ENCODE measurements at regions not wholly inside any gene's neighbourhood (a gene's known extent, or its start where the extent isn't known, plus 50 kb on each side); places are given as distances from the start of the nearest gene placed in this dataset.

DNA sequence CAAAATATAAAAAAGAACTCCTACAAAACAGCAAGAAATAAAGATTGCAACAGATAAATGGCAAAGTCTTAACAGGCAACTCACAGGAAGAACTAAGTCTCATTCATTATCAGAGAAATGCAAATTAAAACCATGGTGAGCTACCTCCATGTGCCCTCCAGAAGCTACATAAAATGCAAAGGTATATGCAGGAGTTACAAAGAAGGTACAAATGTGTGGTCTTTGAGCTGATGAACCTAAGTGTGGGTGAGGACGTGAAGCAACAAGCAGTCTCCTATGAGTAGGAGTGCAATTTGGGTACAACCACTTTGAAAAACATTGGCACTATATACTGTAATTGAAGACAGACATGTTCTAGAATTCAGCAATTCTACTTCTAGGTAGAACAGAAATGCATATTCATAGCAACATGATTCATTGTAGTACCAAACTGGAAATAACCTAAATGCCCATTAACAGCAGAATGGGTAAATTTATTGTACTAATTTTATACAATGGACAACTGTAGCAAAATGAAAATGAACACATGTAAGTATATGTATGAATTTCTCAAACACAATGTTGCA, 61.6 kb upstream of the KCNMA1 start:
- H3K27me3 Mint-ChIP-seq (ENCODE audit: unreplicated experiment): peaks cover 2% of the 10 kb centered on the region
- DNase-seq: no peak

DNA sequence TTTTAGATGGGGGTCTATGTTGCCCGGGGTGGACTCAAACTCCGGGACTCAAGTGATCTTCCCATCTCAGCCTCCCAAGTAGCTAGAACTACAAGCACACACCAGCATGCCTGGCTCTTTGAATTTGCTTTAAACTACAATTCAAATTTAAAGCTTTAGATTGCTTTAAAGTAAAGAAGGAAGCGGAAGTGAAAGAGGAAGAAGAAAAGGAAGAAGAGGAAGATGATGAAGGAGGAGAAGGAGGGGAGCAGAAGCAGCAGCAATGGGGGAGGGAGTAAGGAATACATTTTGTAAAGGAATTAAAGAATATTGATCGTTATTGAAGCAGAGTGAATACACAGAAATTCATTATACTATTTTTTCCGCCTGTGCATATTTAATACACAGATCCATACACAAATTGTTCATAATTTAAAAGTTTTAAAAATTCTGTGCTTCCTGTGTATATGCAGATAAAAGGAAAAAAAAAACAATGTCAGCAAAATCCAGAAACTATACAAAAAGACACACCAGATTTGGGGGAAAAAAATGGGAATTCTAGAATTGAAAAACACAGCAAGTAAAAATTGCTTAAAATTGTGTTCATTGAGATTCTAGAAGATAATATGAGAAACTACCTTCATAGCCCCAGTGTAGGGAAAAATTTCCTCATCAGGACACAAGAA, 60.8 kb upstream of the KCNMA1 start:
- no peaks in the 10 kb centered on the region for H3K36me3 Mint-ChIP-seq (ENCODE audit: unreplicated experiment)
- H3K27me3 Mint-ChIP-seq (ENCODE audit: unreplicated experiment): peaks cover 2% of the 10 kb centered on the region
- H3K4me3 Mint-ChIP-seq (ENCODE audit: unreplicated experiment): no peak overlapping the region
- peaks cover 3% of the 10 kb centered on the region for H3K4me1 Mint-ChIP-seq (ENCODE audit: low read depth, unreplicated experiment)
- TF ChIP-seq, protein P1, sequence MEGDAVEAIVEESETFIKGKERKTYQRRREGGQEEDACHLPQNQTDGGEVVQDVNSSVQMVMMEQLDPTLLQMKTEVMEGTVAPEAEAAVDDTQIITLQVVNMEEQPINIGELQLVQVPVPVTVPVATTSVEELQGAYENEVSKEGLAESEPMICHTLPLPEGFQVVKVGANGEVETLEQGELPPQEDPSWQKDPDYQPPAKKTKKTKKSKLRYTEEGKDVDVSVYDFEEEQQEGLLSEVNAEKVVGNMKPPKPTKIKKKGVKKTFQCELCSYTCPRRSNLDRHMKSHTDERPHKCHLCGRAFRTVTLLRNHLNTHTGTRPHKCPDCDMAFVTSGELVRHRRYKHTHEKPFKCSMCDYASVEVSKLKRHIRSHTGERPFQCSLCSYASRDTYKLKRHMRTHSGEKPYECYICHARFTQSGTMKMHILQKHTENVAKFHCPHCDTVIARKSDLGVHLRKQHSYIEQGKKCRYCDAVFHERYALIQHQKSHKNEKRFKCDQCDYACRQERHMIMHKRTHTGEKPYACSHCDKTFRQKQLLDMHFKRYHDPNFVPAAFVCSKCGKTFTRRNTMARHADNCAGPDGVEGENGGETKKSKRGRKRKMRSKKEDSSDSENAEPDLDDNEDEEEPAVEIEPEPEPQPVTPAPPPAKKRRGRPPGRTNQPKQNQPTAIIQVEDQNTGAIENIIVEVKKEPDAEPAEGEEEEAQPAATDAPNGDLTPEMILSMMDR (IDR thresholded peaks at IDR 0.05; ENCODE audit: partially characterized antibody, unreplicated experiment): no peak
- DNase-seq: no peak
- H3K27ac Mint-ChIP-seq (ENCODE audit: unreplicated experiment): no peak overlapping the region
- H3K9me3 Mint-ChIP-seq (ENCODE audit: unreplicated experiment): no peaks in the 10 kb centered on the region

More for the DNA sequence above, 61.6 kb upstream of the KCNMA1 start:
- no peak overlapping the region for H3K4me3 Mint-ChIP-seq (ENCODE audit: unreplicated experiment)
- no peaks in the 10 kb centered on the region for H3K36me3 Mint-ChIP-seq (ENCODE audit: unreplicated experiment)
- TF ChIP-seq, protein P1 (IDR thresholded peaks at IDR 0.05; ENCODE audit: partially characterized antibody, unreplicated experiment): no peak
- peaks cover 3% of the 10 kb centered on the region for H3K4me1 Mint-ChIP-seq (ENCODE audit: low read depth, unreplicated experiment)
- no peak overlapping the region for H3K27ac Mint-ChIP-seq (ENCODE audit: unreplicated experiment)
- no peaks in the 10 kb centered on the region for H3K9me3 Mint-ChIP-seq (ENCODE audit: unreplicated experiment)

DNA sequence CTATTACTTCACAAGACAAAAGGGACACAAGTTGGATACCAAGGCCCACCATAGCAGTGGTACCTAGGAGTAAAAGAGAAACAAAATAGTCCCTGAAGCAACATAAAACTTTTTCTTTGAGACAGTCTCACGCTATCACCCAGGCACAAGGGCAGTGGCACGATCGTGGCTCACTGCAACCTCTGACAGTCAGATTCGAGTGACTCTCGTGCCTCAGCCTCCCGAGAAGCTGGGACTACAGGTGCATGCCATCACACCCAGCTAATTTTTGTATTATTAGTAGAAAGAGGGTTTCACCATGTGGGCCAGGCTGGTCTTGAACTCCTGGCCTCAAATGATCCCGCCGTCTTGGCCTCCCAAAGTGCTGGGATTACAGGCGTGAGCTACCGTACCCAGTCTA, 59.0 kb upstream of the KCNMA1 start:
- no peak for DNase-seq
- no peak overlapping the region for H3K27ac Mint-ChIP-seq (ENCODE audit: unreplicated experiment)
- H3K4me3 Mint-ChIP-seq (ENCODE audit: unreplicated experiment): no peak overlapping the region
- H3K9me3 Mint-ChIP-seq (ENCODE audit: unreplicated experiment): no peaks in the 10 kb centered on the region
- H3K4me1 Mint-ChIP-seq (ENCODE audit: low read depth, unreplicated experiment): peaks cover 3% of the 10 kb centered on the region
- TF ChIP-seq, protein P1 (IDR thresholded peaks at IDR 0.05; ENCODE audit: partially characterized antibody, unreplicated experiment): no peak
- H3K27me3 Mint-ChIP-seq (ENCODE audit: unreplicated experiment): peaks cover 2% of the 10 kb centered on the region
- H3K36me3 Mint-ChIP-seq (ENCODE audit: unreplicated experiment): no peaks in the 10 kb centered on the region

- H3K27ac Mint-ChIP-seq (ENCODE audit: unreplicated experiment): no peak overlapping the region
- H3K9me3 Mint-ChIP-seq (ENCODE audit: unreplicated experiment): no peaks in the 10 kb centered on the region
- H3K27me3 Mint-ChIP-seq (ENCODE audit: unreplicated experiment): peaks cover 2% of the 10 kb centered on the region
- no peak overlapping the region for H3K4me3 Mint-ChIP-seq (ENCODE audit: unreplicated experiment)
- H3K36me3 Mint-ChIP-seq (ENCODE audit: unreplicated experiment): no peaks in the 10 kb centered on the region
- DNase-seq: no peak
- TF ChIP-seq, protein P1 (IDR thresholded peaks at IDR 0.05; ENCODE audit: partially characterized antibody, unreplicated experiment): no peak
- H3K4me1 Mint-ChIP-seq (ENCODE audit: low read depth, unreplicated experiment): peaks cover 3% of the 10 kb centered on the region
Observed at GRCh38 chr10:77695186-77695585, 57.6 kb upstream of the KCNMA1 start.

DNA sequence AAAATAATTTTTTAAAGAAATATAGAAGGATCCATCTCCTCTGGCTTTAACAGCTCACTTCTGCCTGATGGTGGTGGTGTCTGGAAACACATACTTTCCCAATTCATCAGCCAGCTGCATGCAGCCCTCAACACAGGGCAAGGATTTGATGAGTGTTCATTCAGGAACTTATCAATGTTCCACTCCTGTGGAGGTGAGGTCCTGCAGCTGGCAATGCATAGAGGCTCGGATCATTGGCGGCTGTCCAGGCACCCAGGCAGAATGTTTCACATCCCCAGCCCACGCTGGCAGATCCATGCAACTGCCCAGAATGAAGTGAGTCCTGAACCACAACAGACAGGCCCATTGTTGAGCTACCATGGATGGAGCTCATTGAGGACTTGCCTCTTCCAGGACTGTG, 55.2 kb upstream of the KCNMA1 start:
- H3K36me3 Mint-ChIP-seq (ENCODE audit: unreplicated experiment): no peaks in the 10 kb centered on the region
- DNase-seq: no peak

More for the DNA sequence above, 55.2 kb upstream of the KCNMA1 start:
- Mint-ChIP-seq H3K9me3 (ENCODE audit: unreplicated experiment) (no peaks in the 10 kb centered on the region), H3K27me3 (ENCODE audit: unreplicated experiment) (peaks cover 2% of the 10 kb centered on the region), H3K4me1 (ENCODE audit: low read depth, unreplicated experiment) (no peaks in the 10 kb centered on the region), H3K4me3 (ENCODE audit: unreplicated experiment) (no peak overlapping the region), H3K27ac (ENCODE audit: unreplicated experiment) (no peak overlapping the region)
- TF ChIP-seq, protein P1 (IDR thresholded peaks at IDR 0.05; ENCODE audit: partially characterized antibody, unreplicated experiment): no peak
